Upper lobe of left lung (tissue), 6 donors: ENCODE measurements at regions not wholly inside any gene's neighbourhood (a gene's known extent, or its start where the extent isn't known, plus 50 kb on each side); places are given as distances from the start of the nearest gene placed in this dataset.
A peak's percentile ranks its signal among the peaks of the same experiment; 100 is the strongest.

ENCODE experiments used
- ATAC-seq, 2 donors: fragments of 200-7000 bp; cut with Tn5 transposase; one replicate each; pipeline ENCODE4 v1.9.1; 2022; ENCODE audit warnings: mild to moderate bottlenecking in 2 of 2, moderate library complexity in 2 of 2; ENCODE audit not compliant: low FRiP score in 2 of 2
- DNase-seq, 2 donors: peaks; one replicate each; pipeline ENCODE4 v3.0.0-alpha.2; 2019 to 2020
- H3K27ac ChIP-seq, 4 donors: fragments of 200-600 bp; sonication (generic); one replicate each; pipeline ENCODE4 v1.5.1; 2016 to 2019
- H3K27me3 ChIP-seq, 4 donors: fragments of 200-600 bp; sonication (generic); one replicate each; pipeline ENCODE4 v1.5.1; 2017 to 2019
- H3K36me3 ChIP-seq, 4 donors: fragments of 200-600 bp; sonication (generic); one replicate each; pipeline ENCODE4 v1.5.1; 2016 to 2019
- H3K4me1 ChIP-seq, 4 donors: fragments of 200-600 bp; sonication (generic); one replicate each; pipeline ENCODE4 v1.5.1; 2018 to 2019
- H3K4me3 ChIP-seq, 4 donors: fragments of 200-600 bp; sonication (generic); one replicate each; pipeline ENCODE4 v1.5.1; 2017 to 2019; ENCODE audit warnings: mild to moderate bottlenecking in 2 of 4, moderate library complexity in 1 of 4
- H3K9me3 ChIP-seq, 4 donors: fragments of 200-600 bp; sonication (generic); one replicate each; pipeline ENCODE4 v1.5.1; 2018 to 2019
- EP300 ChIP-seq, 4 donors: sonication (generic); formaldehyde crosslinking; IDR thresholded peaks; one replicate each; pipeline ENCODE4 v1.5.1; 2017; ENCODE audit warnings: antibody characterized with exemption in 4 of 4, control low read depth in 2 of 4
- POLR2A ChIP-seq, 4 donors: fragments of 450-650 bp; IDR thresholded peaks; one replicate each; pipeline ENCODE4 v1.5.1; 2016 to 2017; ENCODE audit warnings: antibody characterized with exemption in 4 of 4, mild to moderate bottlenecking in 2 of 4
- POLR2AphosphoS5 ChIP-seq, 2 donors: sonication (generic); formaldehyde crosslinking; IDR thresholded peaks; one replicate each; pipeline ENCODE4 v1.5.1; 2017; ENCODE audit warnings: antibody characterized with exemption in 2 of 2
- WGBS, 2 donors: methylation state at CpG; one replicate each; pipeline ENCODE4 v1.1.5; 2017 to 2018; 5-methylcytosine and 5-hydroxymethylcytosine counted together
- TF ChIP-seq, protein P1 (sequence below), 6 experiments: fragments of 450-650 bp in 4 of 6; fragments of 200-600 bp in 2 of 6; sonication (generic) in 2 of 6; IDR thresholded peaks; one replicate each; pipeline ENCODE4 v1.5.1; 2016 to 2019; ENCODE audit warnings: antibody characterized with exemption in 6 of 6
- donor health status: DM: no; HTN: no; CAD: no; lungs with moderate emphysema.
- donor health status: DM: no; HTN: yes; CAD: no; lungs with severe emphysema.

DNA sequence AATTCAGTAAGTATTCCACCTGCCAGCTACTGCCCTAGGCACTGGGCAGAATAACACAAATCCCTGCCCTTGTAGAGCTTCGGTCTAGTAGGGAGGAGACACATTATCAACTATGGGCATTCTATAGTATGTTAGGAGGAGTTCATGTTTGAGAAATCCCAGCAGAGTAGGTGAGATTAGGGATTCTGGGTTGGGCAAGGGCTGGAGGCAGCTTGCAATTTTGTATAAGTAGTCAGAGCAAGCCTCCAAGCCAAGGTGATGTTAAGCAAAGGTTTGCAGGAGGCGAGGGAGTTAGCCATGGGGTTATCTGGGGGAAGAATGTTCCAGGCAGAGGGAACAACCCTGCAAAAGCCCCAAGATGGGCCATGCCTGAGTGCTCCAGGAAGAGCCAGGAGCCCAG, 187.9 kb upstream of the HS6ST1 start:
- Histone ChIP-seq H3K36me3 (no peaks in the 10 kb centered on the region), H3K9me3 (no peaks in the 10 kb centered on the region), H3K27ac (no peak overlapping the region), H3K27me3 (no peaks in the 10 kb centered on the region), H3K4me3 (no peak overlapping the region), H3K4me1 (peaks cover 0 to 3% (median 0%) of the 10 kb centered on the region in 4 donors)
- 88 to 96% methylated on average over 2 of the region's 2 CpGs for whole genome bisulfite sequencing, 2 donors
- ATAC-seq (no peak), DNase-seq (no peak)
- no peak for TF ChIP-seq POLR2AphosphoS5 (IDR thresholded peaks at IDR 0.05)
- TF ChIP-seq EP300 (IDR thresholded peaks at IDR 0.05): no peak
- TF ChIP-seq POLR2A (IDR thresholded peaks at IDR 0.05): no peak
- TF ChIP-seq, protein P1, sequence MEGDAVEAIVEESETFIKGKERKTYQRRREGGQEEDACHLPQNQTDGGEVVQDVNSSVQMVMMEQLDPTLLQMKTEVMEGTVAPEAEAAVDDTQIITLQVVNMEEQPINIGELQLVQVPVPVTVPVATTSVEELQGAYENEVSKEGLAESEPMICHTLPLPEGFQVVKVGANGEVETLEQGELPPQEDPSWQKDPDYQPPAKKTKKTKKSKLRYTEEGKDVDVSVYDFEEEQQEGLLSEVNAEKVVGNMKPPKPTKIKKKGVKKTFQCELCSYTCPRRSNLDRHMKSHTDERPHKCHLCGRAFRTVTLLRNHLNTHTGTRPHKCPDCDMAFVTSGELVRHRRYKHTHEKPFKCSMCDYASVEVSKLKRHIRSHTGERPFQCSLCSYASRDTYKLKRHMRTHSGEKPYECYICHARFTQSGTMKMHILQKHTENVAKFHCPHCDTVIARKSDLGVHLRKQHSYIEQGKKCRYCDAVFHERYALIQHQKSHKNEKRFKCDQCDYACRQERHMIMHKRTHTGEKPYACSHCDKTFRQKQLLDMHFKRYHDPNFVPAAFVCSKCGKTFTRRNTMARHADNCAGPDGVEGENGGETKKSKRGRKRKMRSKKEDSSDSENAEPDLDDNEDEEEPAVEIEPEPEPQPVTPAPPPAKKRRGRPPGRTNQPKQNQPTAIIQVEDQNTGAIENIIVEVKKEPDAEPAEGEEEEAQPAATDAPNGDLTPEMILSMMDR (IDR thresholded peaks at IDR 0.05): no peak

- no peaks in the 10 kb centered on the region for H3K36me3 ChIP-seq
- DNase-seq (peak in 1 of 2 donors; percentile 22), ATAC-seq (no peak)
- H3K4me3 ChIP-seq: no peak overlapping the region
- no peaks in the 10 kb centered on the region for H3K9me3 ChIP-seq
- H3K27ac ChIP-seq: no peak overlapping the region
- TF ChIP-seq POLR2AphosphoS5 (IDR thresholded peaks at IDR 0.05): no peak
- TF ChIP-seq POLR2A (IDR thresholded peaks at IDR 0.05): no peak
- no peak for TF ChIP-seq EP300 (IDR thresholded peaks at IDR 0.05)
- TF ChIP-seq, protein P1 (IDR thresholded peaks at IDR 0.05): no peak
- no peaks in the 10 kb centered on the region for H3K27me3 ChIP-seq
- peaks cover 0 to 5% (median 1%) of the 10 kb centered on the region in 4 donors for H3K4me1 ChIP-seq
- 72 to 75% methylated on average over 3 to 4 of the region's 4 CpGs for WGBS, 2 donors
These were observed 192.2 kb upstream of the HS6ST1 start for GRCh38 chr2:128510701-128511397.

- WGBS, 2 donors: 91 to 92% methylated on average over 5 to 12 of the region's 12 CpGs
- no peak for TF ChIP-seq EP300 (IDR thresholded peaks at IDR 0.05)
- TF ChIP-seq POLR2AphosphoS5 (IDR thresholded peaks at IDR 0.05): no peak
- TF ChIP-seq, protein P1 (IDR thresholded peaks at IDR 0.05): no peak
- TF ChIP-seq POLR2A (IDR thresholded peaks at IDR 0.05): no peak
- peak in 1 of 2 donors; percentile 5 for ATAC-seq
These were observed 193.2 kb upstream of the HS6ST1 start for GRCh38 chr2:128511731-128512378.

GRCh38 chr2:128512379-128513115, 193.9 kb upstream of the HS6ST1 start:
- H3K27me3 ChIP-seq: no peaks in the 10 kb centered on the region
- no peaks in the 10 kb centered on the region for H3K9me3 ChIP-seq
- no peaks in the 10 kb centered on the region for H3K36me3 ChIP-seq
- no peak for DNase-seq
- no peak for ATAC-seq
- no peak overlapping the region for H3K4me3 ChIP-seq
- TF ChIP-seq, protein P1 (IDR thresholded peaks at IDR 0.05): no peak
- no peak for TF ChIP-seq EP300 (IDR thresholded peaks at IDR 0.05)
- TF ChIP-seq POLR2A (IDR thresholded peaks at IDR 0.05): no peak
- no peak for TF ChIP-seq POLR2AphosphoS5 (IDR thresholded peaks at IDR 0.05)
- H3K4me1 ChIP-seq: peaks cover 0 to 5% (median 1%) of the 10 kb centered on the region in 4 donors
- H3K27ac ChIP-seq: no peak overlapping the region
- WGBS, 2 donors: 71 to 83% methylated on average over 9 of the region's 9 CpGs

More at GRCh38 chr2:128511731-128512378, 193.2 kb upstream of the HS6ST1 start:
- no peak overlapping the region for H3K27ac ChIP-seq
- no peaks in the 10 kb centered on the region for H3K36me3 ChIP-seq
- H3K27me3 ChIP-seq: no peaks in the 10 kb centered on the region
- DNase-seq: no peak
- no peaks in the 10 kb centered on the region for H3K9me3 ChIP-seq
- H3K4me1 ChIP-seq: peaks cover 0 to 5% (median 1%) of the 10 kb centered on the region in 4 donors
- H3K4me3 ChIP-seq: no peak overlapping the region
